Activated T-cell treated with anti-CD3 and anti-CD28 coated beads for 24 hours (primary cell): ENCODE measurements at regions not wholly inside any gene's neighbourhood (a gene's known extent, or its start where the extent isn't known, plus 50 kb on each side); places are given as distances from the start of the nearest gene placed in this dataset.
"Not testable (repeated sequence)": the region's sequence is repeated elsewhere in the genome, so short reads cannot be mapped to it uniquely, and the experiment has no call there.

Source experiments
- DNase-seq: peaks from one replicate; pipeline ENCODE4 v3.0.0-alpha.2; 2020; ENCODE audit warnings: low read depth

DNA sequence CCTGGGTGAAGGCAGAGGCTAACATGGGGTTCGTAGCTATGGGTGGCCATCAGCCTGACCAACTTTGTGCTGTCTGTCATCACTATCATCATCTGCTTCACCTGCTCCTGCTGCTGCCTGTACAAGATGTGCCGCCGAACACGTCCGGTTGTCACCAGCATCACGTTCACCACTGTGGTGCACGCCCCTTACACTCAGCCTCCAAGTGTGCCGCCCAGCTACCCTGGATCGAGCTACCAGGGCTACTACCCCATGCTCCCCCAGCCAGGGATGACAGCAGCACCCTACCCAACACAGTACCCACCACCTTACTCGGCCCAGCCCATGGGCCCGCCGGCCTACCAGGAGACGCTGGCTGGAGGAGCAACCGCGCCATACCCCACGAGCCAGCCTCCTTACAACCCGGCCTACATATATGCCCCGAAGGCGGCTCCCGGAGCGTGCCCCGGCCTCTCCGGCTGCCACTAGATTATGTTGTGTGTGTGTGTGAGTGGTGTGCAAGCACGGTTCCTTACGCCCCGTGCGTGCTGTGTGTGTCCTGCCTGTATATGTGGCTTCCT lies 213.4 kb upstream of the XIST start:
- no peak for DNase-seq

DNA sequence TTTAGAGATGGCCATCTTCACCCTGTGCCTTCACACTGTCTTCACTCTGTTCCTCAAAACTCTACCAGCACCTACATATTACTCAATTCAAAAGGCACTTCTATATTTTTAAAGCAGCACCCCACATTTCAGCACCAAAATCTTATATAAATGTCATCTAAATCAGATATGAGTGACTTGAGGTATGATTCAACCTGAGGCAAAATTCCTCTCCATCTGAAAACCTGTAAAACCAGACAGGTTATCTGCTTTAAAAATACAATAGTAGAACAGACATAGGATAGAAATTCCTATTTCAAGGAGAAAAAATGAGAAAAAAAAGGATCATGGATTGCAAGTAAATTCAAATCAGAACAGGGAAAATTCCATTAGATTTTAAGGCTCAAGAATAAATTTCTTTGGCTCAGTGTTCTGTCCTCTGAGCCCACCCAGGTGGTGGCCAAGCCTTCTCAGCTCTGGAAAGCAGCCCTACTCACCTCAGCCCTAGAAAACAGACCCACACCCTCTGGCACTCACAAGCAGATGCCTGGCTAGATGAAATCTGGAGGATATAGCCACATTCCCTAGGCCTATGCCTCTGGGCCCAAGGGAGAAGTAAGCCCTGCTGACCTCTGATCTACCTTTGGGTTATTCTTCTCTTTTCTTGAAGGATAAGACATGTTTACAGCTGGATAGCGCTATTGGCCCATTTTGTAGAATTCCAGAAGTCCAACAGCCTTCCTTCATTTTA lies 211.1 kb upstream of the XIST start:
- no peak for DNase-seq

DNA sequence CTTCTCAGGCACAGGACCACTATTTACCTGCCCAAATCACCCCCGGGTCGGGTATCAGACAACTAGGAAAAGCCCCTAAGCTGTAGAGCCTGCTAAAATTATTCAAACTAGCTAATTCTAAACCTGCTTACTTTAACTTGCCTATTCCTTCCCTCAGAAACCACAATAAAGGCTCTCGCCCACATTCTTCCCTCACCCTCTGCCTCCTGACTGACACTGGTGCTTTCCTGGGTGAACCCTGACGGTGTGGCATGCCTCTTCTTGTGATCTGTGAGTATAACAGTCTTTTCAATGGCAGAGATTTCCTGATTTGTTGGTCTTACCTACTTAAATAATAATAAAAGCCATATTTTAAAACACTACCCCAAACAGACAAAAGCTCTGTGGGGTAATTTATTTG lies 209.4 kb upstream of the XIST start:
- no peak for DNase-seq

DNA sequence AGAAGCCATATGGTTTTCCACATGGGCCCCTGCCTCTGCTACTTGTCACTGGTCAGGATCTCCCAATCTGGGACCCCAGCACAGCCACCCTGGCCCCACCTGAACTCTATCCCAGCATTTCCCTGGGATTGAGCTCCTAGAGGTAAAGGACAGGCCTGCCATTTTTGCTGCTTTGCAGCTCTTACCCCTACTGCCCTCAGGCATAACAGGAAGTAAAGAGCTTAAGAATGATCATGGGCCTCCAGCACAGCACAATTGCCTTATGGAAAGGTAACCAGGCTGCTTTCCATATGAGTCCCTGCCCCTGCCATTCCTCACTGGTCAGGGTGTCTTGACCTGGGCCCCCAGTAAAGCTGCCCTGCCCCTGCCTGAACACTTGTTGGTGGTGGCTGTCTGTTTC lies 196.6 kb upstream of the XIST start:
- DNase-seq: no peak

DNA sequence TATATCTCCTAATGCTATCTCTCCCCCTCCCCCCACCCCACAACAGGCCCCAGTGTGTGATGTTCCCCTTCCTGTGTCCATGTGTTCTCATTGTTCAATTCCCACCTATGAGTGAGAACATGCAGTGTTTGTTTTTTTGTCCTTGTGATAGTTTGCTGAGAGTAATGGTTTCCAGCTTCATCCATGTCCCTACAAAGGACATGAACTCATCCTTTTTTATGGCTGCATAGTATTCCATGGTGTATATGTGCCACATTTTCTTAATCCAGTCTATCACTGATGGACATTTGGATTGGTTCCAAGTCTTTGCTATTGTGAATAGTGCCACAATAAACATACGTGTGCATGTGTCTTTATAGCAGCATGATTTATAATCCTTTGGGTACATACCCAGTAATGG lies 181.6 kb upstream of the XIST start:
- not testable (repeated sequence) for DNase-seq

DNA sequence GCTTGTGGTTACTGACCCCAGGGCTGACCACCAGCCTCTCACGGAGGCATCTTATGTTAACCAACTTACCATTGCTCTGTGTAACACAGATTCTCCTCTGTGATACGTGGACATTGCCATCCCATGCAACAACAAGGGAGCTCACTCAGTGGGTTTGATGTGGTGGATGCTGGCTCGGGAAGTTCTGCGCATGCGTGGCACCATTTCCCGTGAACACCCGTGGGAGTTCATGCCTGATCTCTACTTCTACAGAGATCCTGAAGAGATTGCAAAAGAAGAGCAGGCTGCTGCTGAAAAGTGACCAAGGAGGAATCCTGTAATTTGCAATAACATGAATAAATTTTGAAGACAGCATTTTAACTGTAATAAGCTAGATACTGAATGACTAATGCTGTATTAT lies 179.0 kb upstream of the XIST start:
- DNase-seq: not testable (repeated sequence)

DNA sequence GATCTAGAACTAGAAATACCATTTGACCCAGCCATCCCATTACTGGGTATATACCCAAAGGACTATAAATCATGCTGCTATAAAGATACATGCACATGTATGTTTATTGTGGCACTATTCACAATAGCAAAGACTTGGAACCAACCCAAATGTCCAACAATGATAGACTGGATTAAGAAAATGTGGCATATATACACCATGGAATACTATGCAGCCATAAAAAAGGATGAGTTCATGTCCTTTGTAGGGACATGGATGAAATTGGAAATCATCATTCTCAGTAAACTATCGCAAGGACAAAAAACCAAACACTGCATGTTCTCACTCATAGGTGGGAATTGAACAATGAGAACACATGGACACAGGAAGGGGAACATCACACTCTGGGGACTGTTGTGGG lies 178.3 kb upstream of the XIST start:
- DNase-seq: not testable (repeated sequence)

DNA sequence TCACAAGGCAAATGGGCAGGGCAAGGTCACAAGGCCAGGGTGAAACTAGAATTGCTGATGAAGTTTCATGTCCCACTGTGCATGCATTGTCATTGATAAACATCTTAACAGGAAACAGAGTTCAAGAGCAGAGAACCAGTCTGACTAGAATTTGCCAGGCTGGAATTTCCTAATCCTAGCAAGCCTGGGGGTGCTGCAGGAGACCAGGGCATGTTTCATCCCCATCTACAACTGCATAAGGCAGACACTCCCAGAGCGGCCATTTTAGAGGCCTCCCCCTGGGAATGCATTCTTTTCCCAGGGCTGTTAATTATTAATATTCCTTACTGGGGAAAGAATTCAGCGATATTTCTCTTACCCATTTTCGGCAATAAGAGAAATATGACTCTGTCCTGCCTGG lies 172.6 kb upstream of the XIST start:
- not testable (repeated sequence) for DNase-seq

DNA sequence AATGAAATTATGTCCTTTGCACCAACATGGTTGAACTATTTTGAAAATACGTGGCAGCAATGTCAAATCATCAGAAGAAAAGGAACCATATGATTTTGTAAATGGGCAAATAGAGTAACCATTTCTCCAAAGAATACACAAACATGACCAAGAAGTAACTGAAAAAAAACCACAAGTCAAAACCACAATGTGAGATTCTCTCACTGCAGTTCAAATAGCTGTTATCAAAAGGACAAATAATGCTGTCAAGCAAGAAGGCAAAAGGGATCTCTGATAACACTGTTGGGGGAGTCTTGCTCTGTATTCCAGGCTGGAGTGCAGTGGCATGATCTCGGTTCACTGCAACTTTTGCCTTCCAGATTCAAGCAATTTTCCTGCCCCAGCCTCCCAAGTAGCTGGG lies 170.7 kb upstream of the XIST start:
- DNase-seq: no peak

DNA sequence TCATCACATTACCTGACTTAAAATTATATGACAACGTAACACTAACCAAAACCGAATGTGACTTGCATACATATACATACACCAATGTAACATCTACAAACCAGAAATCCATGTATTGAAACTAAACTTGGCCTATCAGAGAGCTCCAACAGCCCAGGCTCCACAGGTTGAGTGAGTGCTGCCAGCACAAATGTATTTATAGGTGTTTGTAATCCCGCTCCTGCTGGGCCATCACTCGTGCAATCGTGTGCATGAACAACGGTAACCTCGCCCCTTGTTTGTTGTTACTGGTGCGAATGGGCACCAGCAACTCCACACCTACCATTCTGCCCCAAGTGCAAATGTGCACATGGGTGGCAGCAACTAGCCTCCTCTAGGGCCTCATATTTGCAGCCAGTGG lies 165.7 kb upstream of the XIST start:
- DNase-seq: no peak

DNA sequence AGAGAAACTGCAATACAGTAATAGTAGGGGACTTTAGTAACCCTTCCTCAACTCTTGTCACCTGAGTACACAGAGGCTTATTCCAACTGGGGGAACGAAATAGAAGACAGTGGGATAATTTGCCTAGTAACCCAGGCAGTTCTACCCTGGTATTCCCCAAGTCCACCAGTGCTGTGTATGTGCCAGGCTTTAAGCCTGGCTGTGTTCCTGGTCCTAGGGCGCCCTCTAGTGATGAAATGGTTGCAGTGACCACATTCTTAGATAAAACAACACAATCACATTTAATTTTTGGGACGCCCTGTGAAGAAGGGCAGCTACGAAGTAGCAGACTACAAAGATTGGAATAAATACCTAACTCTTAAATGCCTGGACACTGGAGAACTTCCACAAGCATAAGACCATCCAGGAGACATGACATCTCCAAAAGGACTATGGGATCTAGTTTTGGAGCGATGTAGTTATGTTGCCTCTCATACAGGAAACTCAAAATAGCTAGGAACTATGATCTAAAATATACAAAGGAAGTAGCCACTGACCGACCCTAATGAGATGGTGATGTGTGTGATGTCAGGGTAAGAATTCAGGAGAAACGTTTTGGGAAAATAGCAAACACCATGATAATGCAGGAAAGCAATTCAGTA lies 163.0 kb upstream of the XIST start:
- peak; percentile 16 for DNase-seq

DNA sequence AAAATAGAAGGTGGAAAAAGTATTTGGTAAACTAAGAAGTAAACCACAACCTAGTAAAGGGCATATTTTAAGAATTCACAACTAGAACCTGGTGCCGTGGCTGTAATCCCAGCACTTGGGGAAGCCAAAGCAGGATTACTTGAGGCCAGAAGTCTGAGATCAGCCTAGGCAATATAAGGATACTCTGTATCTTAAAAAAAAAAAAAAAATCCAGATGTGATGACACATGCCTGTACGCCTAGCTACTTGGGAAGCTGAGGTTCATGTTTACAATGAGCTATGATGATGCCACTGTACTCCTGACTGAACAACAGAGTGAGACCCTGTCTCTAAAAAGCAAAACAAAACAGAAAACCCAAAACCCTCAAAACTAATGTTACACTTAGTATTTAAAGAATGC lies 156.5 kb upstream of the XIST start:
- no peak for DNase-seq

DNA sequence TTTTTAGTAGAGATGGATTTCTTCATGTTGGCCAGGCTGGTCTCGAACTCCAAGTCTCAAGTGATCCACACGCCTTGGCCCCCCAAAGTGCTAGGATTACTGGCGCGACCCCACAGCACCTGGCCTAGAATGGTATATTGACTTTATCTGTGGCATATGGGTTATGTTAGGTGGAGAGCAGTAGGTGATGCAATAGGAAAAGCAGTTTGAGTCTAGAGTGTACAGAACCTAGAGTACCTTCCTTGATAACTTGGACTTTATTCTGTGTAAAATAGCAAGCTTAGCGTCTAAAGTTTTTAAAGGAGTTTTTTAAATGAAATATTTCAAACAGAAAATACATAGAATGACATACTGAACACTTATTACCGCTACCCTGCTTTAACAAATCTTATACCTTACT lies 139.5 kb upstream of the XIST start:
- DNase-seq: no peak

DNA sequence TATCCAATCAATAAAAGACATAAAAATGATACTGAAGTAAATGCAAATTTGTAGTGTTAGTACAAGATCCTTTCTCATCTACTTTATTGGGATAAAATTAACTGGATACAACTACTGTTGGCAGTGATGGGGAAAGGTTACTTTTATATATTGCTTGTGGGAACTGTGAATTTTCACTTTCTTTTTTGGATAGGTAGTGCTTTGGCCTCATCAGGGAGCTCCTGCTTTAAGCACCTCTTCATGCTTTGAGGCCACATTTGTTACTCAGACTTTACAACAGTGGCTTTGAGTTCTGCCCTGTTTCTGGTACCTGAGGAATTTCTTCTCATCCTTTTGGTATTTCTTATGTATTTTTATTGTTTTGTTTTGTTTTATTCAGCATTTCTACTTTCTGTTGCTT lies 134.7 kb upstream of the XIST start:
- no peak for DNase-seq

DNA sequence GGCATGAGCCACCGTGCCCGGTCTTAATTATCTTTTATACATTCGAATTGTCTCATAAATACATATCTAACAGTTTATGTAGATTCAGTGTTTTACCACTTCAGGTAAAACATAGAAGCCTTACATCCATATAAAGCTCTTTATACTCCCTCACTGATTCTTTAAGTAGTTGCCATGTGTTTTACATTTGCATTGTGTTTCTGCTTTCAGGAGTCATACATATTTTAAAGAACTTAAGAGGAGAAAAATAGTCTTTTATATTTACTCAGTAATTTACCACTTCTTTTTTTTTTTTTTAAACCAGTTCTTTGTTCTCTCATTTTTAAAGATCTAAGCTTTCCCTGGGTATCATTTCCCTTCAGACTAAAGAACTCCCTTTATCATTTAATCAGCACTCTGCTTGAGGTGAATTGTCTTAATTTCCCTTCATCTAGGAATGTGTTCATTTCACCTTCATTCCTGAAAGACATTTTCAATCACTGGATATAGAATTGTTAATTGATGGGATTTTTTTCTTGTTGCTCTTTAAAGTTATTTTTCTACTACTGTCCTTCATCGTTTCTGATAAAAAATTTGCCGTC lies 127.1 kb upstream of the XIST start:
- no peak for DNase-seq

DNA sequence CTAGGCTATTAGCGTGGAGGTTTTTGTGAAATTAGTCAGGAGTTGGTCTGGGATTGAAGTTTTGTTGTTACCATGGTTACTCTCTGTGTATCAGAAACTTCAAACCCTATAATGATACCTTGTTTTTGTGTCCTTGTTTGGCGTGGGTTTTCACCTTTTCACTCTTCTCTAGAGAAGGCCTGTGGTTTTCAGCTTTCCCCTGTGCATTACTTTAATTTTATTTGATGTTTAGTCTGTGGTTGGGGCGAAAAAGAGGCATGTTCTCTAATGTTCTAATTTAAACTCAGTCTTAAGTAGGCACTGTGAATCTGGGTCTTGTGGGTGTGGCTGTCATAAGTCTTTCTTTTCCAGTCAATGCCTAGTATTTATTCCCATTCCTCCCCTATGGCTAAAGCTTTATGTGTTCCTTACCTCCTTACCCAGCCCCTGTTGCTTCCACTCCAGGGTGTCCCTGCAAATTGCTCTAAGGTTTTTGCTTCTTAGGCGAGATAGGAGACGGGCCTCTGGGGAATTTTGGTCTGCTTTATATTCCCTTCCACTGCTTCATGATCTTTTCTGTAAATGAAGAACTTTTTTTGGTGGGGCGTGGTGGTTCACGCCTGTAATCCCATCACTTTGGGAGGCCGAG lies 125.1 kb upstream of the XIST start:
- DNase-seq: no peak

DNA sequence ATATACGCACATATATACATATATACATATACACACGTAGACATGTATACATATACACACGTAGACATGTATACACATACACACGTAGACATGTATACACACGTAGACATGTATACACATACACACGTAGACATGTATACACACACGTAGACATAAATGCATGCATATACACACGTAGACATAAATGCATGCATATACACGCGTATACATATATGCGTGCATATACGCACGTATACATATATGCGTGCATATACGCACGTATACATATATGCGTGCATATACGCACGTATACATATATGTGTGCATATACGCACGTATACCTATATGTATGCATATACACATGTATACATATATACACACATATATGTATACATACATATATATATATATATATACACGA lies 114.9 kb upstream of the XIST start:
- not testable (repeated sequence) for DNase-seq

DNA sequence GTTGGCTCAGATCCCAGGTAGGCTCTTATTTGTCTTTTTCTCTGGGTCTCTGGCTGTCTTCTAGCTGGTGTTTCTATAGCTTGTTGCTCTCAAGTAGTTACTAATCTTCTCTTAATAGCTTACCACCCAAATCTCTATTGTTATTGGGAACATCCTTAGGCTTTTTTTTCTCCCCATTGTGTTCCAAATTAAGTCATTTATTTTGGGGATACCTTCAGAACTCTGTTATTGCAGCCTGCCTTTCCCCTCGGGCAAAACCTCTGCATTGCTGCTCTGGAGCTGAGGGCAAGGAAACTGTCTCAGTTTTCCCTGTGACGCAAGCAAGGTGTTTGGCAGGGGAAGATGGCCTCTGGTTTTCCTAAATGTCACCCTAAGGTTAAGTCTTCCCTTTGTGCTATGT lies 113.3 kb upstream of the XIST start:
- no peak for DNase-seq

DNA sequence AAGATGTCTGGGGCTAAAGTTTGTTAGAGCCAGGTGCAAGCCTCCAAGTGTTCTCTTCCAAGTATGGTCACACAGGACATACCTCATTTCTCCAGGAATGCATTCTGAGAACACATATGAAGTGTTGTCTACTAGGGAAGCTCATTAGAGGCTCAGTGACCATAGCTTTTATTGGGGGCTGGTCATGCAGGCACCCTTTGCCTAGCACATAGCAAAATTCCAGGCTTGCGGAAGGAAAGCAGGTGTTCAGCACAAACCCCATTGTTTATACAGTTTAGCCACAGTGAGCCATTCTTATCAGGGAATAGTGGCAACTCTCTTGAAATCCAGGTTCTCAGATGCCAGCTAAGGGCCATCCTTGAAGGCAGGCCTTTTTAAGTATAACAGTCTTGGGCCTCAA lies 112.1 kb upstream of the XIST start:
- DNase-seq: no peak

DNA sequence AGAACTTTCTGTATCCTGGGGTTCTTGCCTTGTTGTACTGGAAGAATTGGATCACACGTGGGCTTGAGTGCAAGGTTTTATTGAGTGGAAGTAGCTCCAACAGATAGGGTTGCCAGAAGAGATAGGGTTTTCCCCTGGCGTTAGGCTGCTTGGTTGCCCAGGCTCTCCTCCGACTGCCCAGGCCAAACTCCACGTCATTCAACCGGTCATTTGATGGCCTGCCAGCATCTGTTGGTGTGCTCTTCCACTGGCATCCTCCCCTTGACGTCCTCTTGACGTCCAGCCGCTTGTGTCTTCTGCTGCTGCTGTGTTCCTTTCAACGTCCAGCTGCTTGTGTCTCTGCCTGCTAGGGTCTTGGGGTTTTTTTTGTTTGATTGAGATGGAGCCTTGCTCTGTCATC lies 111.2 kb upstream of the XIST start:
- DNase-seq: no peak

DNA sequence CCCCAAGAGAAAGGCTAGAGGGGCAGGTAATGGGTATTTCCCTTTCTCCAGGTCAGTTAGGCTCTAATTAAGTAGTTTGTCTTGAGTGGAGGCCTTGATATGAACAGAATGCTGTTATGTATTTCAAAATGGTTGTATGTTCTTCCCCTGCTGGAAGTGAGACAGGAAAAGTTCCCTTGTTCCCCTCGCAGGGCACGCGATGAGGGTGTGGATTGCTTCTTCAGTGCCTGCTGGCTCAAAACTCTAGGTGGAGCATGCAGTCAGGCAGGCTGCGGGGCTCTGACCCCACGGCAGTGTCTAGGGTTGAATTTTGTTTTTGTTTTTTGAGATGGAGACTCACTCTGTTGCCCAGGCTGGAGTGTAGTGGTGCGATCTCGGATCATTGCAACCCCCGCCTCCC lies 110.4 kb upstream of the XIST start:
- no peak for DNase-seq

DNA sequence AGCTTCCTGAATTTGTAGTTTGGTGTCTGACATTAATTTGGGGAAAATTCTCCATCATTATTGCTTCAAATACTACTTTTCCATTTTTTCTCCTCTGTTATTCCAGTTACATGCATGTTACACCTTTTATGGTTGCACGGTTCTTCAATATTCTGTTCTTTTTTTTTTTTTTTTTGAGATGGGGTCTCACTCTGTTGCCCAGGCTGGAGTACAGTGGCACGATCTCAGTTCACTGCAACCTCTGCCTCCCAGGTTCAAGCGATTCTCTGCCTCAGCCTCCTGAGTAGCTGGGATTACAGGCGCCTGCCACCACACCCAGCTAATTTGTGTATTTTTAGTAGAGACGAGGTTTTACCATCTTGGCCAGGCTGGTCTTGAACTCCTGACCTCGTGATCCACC lies 109.4 kb upstream of the XIST start:
- not testable (repeated sequence) for DNase-seq

DNA sequence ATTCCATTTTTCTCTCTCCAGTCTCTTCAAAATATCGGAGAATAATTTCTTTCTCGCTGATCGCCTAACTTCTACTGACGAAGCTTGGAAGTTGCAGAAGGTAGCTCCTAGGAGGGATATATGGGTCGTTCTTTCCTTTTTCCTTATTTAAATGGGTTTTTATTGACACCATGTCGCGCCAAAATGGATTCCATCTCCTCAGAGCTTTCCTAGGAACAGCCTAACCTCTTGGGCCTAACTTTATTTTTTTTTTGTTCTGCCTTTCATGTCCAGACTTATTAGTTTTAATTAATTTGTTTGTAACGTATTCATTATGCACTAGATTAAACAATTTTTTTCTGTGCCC lies 92.0 kb upstream of the XIST start:
- DNase-seq: no peak
